AG08395 (cell line): ENCODE measurements at regions not wholly inside any gene's neighbourhood (a gene's known extent, or its start where the extent isn't known, plus 50 kb on each side); places are given as distances from the start of the nearest gene placed in this dataset.
"Not testable (repeated sequence)": the region's sequence is repeated elsewhere in the genome, so short reads cannot be mapped to it uniquely, and the experiment has no call there.

ENCODE experiments used
- DNase-seq: peaks from one replicate; pipeline ENCODE4 v3.0.0; 2012; ENCODE audit warnings: mixed read lengths, low spot score

DNA sequence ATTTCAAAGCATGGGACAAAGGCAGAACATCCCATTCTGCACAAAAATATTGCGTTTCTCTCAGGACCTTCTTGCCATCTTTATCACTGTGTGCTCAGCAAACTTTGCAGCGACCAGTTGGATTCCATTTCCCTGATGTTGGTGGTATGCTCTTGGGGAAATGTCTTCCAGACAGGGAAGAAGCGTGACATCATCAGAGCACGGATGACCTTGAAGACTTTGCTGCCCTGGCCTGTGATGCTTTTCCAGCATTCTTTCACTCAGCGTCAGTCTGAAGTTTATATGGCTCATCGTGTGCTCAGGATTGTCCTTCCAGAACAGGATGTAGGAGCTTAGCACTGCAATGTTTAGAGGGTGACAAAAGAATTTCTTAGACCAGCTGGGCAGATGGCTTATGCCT is 131.4 kb upstream of the F3 start:
- DNase-seq: peak; percentile 69

GRCh38 chr1:94672001-94672400 is 130.4 kb upstream of the F3 start:
- peak; percentile 21 for DNase-seq

DNA sequence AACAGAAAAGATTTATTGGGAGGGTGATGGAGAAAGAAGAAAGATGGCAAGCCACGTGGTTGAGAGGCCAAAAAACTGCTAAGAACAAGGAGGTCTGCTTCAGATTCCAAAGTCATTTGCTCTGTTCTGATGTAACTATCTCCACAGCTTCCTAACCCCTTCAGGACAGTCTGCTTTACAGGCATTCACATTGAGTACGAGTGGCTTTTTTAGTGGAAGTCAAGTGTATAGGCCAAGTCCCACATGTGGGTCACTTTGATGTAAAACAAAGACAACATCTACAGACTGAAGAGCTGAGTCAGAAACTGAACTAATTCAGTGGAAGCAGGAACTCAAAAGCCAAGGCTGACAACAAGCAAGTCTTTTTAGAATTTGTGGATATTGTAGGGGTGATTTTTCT is 128.7 kb upstream of the F3 start:
- peak; percentile 8 for DNase-seq

DNA sequence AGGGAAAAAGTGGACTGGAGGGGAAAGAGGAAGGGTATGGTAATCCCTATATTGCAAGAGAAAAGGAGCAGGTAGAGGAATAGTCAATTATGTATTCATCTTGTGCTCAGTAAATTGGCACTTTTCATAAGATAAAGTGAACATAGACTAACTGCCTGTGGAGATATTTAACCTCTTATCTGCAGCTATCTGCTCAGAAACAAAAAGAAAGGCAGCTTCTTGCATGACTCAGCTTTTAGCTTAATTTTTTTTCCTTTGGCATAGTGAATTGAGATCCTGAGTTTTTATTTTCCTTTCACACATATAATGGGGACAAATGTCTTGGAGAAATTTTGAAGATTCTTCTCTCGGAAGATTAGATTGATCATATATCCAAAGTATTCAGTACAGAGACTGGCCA is 127.6 kb upstream of the F3 start:
- no peak for DNase-seq

- DNase-seq: no peak
These were observed 127.0 kb upstream of the F3 start for GRCh38 chr1:94668528-94668927.

DNA sequence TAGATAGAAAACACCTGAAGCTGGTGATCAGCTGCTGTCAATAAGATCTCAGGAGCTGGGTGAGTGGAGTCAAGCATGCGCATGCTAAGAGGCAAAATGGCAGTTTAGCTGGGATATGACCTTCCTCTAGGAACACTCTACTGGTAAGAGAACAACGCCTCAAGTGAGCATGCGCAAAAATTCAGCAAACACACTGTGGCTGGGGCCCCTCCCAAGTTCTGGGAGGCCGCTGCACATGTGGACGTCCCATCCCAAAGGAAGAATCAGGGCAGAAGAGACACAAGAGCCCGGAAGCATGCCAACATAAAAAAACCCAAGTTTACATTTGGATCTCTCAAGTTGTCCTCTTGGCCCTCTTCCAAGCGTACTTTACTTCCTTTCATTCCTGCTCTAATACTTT is 126.3 kb upstream of the F3 start:
- DNase-seq: no peak

DNA sequence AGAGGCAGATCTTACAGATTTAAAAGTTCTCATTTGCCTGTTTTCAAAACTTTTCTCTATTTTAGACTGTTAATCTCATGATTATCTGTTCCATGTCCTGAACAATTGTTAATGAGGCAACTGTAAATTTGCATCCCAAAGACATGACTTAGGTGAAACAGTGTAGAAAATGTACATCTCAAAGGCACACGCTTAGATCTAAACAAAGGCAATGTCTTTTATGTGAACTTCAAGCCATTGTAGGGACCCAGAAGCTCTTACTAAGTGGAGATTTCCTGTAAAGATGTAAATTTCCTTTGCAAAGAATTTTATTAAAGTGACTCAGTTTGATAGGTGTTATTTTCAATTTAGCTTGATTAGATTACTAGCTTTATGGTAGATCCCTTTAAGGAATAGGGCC is 125.2 kb upstream of the F3 start:
- DNase-seq: no peak

DNA sequence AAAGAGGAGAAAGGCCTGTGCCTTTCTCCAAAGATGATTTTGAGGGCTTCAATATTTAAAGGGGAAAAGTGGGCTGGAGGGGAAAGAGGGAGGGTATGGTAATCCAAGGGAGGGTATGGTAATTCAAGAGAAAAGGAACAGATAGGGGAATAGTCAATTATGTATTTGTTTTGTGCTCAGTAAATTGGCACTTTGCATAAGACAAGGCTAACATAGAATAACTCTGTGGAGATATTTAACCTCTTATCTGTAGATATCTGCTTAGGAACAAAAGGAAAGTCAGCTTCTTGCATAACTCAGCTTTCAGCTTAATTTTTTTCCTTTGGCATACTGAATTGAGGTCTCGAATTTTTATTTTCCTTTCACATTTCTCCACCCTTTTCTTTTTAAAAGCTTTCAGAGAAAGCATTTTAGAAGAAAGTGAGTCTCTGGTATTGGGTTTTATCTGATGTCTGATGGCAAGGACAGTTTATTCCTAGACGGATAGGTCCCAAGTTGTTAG is 119.9 kb upstream of the F3 start:
- no peak for DNase-seq

DNA sequence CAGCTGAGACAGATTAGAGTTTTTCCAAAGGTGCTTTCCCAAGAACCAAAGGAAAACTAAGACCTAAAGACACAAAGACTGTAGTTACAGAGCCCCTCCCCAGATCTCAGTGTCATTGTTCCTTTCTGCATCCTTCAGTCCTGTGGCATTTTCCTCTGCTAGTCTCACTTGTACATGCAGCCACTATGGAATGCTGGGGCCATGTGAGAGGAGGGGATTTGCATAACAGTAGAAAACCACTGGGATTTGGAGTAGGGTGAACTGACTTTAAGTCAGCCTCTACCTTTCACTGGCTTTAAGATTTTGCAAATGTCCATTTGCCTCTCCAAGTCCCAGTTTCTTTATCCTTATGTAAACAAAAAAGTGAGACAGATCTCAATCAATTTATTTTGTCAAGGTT is 119.4 kb upstream of the F3 start:
- DNase-seq: no peak

GRCh38 chr1:94660258-94660657 is 118.7 kb upstream of the F3 start:
- DNase-seq: no peak

- DNase-seq: not testable (repeated sequence)
These were observed 117.6 kb upstream of the F3 start for GRCh38 chr1:94659202-94659601.

- DNase-seq: peak; percentile 54
These were observed 116.7 kb upstream of the F3 start for GRCh38 chr1:94658221-94658620.

DNA sequence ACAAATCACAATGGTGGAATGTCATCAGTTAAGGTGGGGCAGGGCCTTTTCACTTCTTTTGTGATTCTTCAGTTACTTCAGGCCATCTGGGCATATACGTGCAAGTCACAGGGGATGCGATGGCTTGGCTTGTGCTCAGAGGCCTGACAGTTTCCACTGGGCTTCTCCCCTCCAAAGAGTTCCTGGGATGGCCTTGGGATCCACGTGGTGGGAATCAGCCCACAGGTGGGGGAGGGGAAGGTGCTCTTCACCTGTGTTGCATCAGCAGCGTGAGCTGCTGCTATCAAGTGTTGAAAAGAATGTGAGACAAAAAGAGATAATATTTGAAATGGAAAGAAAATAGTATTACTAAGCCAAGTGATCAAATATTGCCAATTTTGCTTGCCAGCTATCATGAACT is 116.2 kb upstream of the F3 start:
- not testable (repeated sequence) for DNase-seq

DNA sequence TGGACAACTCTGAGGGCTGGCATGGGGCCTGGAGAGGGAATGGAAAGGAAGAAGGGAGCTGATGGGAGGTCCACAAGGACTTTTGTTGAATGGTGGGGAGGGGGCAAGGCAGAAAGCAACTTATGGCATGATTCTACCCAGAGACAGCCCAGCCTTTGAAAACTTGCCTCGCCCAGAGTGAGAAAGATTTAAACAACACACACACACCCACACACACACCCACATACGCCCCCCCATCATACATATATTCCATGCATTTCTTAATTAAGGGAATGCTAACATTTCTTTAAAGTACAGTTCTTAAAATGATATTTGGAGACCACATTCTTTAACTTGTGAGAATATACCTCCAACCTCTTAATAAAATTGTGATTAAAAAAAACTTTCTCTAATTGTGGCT is 115.4 kb upstream of the F3 start:
- DNase-seq: no peak

DNA sequence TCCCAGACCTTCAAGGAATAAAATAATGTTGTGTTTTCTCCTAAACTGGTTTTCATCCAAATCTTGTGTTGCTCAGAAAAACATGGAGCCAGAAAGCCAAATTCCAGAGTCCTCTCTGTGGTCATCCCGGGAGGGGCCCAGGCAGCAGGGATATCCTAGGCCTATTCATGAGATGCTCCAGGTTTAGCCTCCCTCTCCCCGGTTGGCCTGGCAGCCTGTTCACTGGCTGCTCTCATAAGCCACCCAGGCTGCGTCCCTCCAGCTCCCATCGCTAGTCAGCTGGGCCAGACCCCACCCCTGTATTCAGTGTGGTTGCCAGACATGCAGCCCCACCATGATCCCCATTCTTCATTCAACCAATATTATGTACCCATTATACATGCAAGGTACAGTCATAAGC is 113.4 kb upstream of the F3 start:
- no peak for DNase-seq

DNA sequence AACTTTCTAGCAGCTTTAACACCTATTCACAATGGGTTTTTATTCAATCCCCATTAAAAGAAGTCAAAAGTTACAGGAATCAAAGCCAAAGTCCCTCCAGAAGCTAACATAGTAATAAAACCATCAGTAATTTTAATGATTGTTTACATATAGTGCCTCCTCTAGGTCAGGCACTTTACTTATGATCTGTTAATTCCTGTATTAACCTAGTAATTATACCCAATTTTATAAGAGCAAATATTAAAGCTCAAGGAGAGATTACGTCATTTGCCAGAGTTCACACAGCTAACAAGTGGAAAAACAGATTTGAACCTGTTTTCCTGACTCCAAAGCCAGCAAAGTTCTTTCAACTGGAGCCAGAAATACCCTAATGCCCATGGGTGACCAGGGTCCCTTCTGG is 112.9 kb upstream of the F3 start:
- DNase-seq: no peak

DNA sequence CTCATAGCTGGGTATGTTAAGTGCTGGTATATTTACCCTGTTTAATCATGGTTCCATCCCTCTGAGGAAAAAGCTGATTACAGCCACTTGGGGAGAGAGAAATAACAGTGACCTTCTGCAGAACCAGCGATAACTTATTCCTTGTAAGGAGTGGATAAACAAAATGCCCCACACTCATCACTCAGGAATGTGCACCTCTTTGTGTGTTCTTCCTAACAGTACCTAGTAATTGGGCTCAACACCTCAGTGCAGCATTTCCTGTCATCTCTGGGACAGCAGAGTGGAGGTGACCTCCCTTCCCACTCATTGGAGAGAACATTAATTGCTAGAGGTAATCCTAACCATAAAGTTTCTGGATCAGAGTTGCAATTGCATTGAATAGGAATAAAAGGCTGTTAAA is 112.5 kb upstream of the F3 start:
- no peak for DNase-seq

- no peak for DNase-seq
These were observed 111.9 kb upstream of the F3 start for GRCh38 chr1:94653454-94653853.

- no peak for DNase-seq
These were observed 109.5 kb upstream of the F3 start for GRCh38 chr1:94651076-94651475.

GRCh38 chr1:94650301-94650700 is 108.7 kb upstream of the F3 start:
- no peak for DNase-seq

DNA sequence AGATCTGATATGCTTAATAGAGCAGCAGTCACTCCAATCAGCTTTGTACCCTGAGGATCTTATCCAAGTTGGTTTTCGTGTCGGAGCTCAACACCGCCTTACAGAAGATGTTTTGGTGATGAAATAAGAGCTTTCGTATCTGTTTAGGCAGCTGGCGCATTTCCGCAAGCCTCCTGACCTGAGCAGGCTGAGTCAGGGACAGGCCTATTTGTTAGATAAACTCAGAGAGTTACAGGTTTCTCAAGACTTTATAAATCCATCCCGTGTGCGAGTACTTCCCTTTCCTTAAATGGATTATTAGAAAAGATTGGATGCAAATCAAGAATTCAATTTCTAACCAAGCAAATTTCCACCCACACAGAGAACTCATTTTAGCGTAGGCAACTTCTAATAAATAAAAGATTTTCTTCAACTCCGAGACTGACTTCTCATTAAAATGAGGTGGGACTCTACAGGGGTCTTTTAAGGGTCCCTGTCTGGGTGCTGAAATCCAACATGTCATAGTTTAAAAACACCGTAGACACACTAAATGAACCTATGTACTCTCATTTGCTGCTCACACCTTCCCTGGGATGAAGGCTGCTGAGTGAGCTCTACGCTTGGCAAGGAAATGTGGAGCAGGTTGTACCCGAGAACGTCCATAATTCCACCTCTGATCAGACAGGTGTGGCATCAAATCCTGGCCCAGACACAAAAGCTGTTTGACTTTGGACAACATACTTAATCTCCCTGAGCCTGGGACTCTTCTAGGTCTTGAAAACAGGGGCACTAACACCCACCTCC is 106.9 kb upstream of the F3 start:
- peak; percentile 94 for DNase-seq

DNA sequence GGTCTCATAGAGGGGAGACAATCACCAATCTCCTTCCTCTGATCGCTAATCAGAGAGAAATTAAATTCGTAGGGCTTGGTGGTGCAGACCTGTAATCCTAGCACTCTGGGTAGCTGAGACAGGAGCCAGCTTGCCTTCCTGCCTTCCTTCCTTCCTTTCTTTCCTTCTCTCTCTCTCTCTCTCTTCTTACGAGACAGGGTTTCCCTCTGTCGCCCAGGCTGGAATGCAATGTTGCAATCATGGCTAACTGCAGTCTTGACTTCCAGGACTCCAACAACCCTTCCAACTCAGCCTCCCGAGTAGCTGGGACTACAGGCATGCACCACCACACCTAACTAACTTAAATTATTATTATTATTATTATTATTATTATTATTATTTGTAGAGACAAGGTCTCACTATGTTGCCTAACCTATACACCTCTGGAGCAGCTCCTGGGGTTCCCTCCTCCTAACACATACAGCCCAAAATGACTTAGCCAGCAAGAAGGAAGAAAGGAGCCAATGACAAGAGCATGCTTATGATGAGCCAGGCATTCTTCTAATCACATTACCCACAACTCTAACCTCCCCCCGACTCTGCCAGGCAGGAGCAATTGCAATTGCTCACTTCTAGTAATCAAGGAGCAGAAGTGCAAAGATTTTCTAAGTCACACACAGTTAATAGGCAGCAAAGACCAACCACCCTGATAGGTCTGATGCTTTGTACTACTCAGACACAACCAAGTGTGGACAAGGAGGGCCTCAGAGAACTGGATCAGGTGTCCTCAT is 105.4 kb upstream of the F3 start:
- DNase-seq: no peak

DNA sequence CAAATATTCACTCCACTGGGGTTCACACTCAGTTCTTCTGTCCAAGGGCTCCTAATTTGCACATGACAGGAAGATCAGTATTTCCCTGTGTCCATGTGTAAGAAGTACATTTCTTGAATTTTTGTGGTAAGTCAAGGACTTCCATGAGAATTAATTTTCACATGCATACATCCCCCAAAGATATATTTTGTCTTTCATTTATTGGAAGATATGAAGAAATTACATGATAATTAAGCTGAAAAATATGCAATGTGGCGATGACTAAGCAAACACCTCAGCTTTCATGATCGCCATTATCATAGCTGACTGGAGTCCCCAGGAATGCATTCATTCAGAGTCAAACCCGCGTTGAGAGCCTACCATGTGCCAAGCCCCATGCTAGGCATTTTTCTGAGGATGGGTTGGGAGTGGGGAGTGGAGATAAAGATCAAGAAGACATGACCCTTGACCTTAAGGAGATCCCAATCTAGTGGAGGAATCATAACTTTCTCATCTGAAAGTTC is 104.6 kb upstream of the F3 start:
- DNase-seq: peak; percentile 82
